ENCODE measurements at regions not wholly inside any gene's neighbourhood (a gene's known extent, or its start where the extent isn't known, plus 50 kb on each side); places are given as distances from the start of the nearest gene placed in this dataset.
A peak's percentile ranks its signal among the peaks of the same experiment; 100 is the strongest.

GRCh38 chr10:81081887-81082620 lies 544.4 kb downstream of the SH2D4B start:
- TF ChIP-seq CTCF (IDR thresholded peaks at IDR 0.05; ENCODE audit: control extremely low read depth in 1 of 3, insufficient read depth in 1 of 3, low read depth in 1 of 3, low read length in 3 of 3) (peak in 2 of 3 experiments; percentile 60 to 76; a peak in 2 of 4 replicates), EZH2 (IDR thresholded peaks at IDR 0.05; ENCODE audit: low read depth, low read length, severe bottlenecking) (no peak), POLR2A (IDR thresholded peaks at IDR 0.05; ENCODE audit: control extremely low read depth in 1 of 2, low read depth in 2 of 2, low read length in 2 of 2) (no peak), JUN (IDR thresholded peaks at IDR 0.05; ENCODE audit: low read depth, low read length) (no peak), POLR2AphosphoS5 (IDR thresholded peaks at IDR 0.05; ENCODE audit: low read depth, low read length) (no peak)
